HG03378 (cell line): ENCODE measurements at regions not wholly inside any gene's neighbourhood (a gene's known extent, or its start where the extent isn't known, plus 50 kb on each side); places are given as distances from the start of the nearest gene placed in this dataset.
"Not testable (repeated sequence)": the region's sequence is repeated elsewhere in the genome, so short reads cannot be mapped to it uniquely, and the experiment has no call there.

ENCODE experiments used
- ATAC-seq: cut with Tn5 transposase; IDR thresholded peaks from one replicate; pipeline ENCODE4 v1.9.1; 2021; ENCODE audit warnings: mild to moderate bottlenecking, moderate library complexity; ENCODE audit not compliant: unreplicated experiment

- no peak for ATAC-seq
Measured at GRCh38 chr13:39803156-39803555, 147.7 kb downstream of the COG6 start.

GRCh38 chr13:39803851-39804250 lies 148.4 kb downstream of the COG6 start:
- ATAC-seq: no peak

DNA sequence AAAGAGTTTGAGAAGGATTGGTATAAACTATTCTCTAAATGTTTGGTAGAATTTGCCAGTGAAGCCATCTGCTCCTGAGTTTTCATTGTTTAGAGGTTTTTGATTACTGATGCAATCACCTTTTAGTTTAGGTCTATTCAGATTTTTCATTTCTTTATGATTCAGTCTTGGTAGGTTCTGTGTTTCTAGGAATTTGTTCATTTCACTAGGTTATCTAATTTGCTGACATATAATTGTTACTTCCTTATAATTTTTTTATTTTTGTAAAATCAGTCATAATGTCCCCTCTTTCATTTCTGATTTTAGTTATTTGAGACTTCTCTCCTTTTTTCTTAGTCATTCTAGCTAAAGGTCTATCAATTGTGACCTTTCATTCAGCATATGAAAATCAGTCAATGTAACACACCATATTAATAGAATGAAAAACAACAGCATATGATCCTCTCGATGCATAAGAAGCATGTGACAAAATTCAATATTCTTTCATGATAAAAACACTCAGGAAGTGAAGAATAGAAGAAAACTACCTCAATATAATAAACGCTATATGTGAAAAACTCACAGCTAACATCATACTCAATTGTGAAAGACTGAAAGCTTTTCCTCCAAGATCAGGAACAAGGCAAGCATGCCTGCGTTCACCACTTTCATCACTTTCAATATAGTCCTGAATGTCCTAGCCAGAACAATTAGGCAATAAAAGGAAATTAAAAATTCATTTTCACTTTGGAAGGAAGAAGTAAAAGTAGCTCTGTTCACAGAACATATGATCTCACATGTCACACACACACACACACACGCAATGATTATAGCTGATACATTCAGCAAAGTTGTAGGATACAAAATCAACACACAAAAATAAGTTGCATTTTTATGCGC lies 149.1 kb downstream of the COG6 start:
- no peak for ATAC-seq

DNA sequence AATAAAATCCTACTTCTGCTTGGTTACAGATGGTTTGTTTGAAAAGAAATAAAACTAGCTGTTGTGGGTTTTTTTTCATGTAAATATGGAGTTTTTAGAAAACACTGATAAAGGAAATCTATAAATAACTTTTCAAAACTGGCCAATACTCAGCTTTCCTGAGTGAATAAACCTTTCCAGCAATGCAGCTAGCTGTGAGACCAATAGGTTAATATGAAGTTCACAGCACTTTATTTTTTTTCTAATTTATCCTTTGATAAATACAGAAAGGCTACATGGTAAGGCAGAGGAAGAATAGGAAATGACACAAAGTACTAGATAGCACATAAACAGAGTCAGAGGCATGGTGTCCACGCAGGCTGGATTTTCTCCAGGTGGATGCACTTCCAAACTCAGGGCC lies 154.0 kb downstream of the COG6 start:
- ATAC-seq: no peak

DNA sequence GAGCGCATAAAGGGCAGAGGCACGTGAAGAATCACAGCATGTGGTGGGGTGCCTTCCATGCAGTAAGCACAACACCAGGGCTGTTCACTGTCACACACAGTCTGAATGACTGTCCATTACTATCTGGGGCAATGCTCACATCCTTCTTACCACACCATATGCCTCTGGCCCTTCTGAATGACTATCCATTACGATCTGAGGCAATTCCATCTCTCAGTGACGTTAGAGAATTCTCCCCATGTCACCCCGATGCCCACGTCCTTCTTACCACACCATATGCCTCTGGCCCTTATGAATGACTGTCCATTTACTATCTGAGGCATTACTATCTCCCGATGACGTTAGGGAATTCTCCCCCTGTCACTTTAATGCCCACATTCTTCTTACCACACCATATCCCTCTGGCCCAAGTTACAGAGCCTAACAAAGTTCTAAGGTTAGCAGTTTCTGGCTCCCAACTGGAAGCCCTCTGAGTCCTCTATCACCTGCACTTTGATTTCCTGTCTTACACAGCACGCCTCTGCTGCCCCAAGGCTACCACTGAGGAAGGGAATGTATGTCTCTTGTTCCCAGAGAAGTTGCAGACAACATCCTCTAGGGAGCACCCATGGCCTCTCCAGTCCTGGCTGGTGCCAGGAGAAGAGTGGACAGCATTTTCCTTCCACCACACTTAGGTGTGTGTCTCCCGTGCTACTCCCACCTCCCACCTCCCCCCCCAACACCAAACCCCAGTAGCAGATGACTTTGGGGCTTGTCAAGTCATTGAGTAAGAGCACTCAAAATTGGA lies 154.8 kb downstream of the COG6 start:
- ATAC-seq: no peak

DNA sequence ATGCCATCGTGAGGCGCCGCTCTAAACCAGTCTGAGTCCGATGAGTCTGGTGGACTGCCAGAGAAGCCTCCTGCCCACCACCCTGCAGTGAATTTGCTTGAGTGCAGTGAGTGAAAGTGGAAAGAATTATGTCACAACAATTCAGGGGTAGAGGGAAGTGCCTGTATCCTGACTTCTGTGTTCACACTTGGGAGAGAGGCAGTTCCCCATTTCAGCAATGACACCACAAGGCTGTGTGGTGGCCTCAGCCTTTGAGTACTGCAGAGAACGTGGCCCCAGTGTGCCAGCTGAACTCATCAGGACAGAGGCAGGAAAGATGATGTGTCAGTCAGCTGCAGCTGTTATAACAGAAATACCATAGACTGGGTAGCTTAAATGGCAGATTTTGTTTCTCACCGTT lies 155.6 kb downstream of the COG6 start:
- no peak for ATAC-seq

DNA sequence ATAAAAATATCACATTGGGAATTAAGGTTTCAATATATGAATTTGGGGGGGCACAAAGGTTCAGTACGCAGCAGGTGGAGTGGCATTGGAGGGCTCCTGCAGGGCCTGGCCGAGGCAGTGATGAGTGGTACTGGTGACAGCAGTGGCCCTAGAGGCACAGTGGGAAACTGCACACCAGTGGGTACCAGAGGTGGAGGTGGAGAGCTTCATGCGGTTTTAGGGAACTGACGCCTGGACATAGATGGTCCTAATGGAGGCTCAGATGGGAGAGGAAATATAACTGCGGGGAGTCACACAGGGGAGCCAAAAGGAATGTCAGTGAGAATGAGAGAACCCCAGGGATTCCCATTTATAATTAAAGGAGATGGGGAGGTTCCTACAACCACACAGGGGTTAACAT lies 156.2 kb downstream of the COG6 start:
- no peak for ATAC-seq

DNA sequence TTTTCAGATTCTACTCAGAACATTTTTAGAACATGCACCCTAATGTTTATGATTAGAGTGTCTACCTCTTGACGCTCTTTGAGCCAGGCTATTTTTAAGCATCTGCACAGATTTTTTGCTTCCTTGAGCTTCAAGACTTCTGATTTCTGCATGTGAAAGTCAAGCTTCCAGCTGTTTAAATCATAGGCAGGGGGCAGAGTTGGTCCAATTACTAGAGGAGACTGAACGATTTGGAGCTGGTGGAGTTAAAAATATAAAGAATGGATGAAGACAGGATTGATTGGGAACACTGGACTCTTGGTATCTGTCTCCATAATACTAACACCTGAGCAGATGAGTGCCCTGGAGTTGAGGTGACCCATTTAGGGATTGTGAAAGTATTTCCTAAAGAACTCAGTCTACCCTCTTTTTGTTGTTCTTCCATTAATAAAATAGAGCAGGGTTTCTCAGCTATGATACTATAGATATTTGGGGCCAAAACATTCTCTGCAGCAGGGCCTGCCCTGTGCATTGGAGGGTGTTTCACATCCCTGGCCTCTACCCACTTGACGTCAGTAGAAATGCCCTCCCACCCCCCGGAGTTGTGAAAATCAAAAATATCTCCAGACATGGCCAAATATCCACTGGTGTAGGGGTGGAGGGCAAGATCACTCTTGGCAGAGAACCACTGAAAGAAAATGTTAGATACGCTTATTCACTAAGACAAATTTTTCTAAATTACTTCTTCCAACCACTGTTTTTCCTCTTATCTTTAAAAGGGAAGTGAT lies 160.1 kb downstream of the COG6 start:
- ATAC-seq: no peak

- ATAC-seq: no peak
Measured at GRCh38 chr13:39816936-39817335, 161.5 kb downstream of the COG6 start.

DNA sequence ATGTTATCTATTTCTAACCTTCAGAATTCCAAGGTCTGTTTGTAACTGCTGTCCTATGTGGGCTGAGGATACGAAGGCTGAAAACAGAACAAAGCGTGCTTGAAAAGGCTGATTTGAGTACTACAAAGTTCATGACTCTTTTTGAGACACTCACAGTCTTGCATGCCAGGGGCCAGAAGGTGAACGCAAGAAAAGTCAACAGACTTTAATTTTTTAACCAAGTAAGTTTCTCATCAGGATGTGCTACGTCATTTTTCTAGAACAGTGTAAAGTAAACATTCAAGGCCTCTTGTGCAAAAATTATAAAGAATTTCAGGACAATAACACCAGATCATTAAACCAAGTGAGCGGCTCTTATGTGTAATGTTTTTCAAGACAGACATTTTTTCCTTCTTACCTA lies 163.5 kb downstream of the COG6 start:
- no peak for ATAC-seq

DNA sequence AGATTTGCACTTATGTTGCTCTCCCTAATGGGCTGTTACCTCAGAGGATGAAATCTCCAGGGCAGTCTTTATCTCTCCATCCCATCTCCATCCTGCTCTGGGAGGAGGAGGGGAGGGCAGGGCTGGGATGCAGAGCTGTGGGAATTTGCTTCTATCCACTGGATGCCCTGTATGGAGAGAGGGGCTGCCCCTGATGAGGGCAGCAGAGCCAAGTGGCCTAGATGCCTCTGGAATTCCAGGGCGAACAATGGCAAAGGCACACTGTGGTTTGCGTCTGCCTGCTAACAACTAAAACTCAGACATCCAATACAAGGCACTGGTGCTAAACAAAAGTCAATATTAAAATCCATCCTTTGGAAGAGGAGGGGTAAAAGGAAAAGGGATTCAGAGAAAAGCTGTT lies 165.1 kb downstream of the COG6 start:
- ATAC-seq: no peak

- no peak for ATAC-seq
Measured at GRCh38 chr13:39821977-39822376, 166.5 kb downstream of the COG6 start.

DNA sequence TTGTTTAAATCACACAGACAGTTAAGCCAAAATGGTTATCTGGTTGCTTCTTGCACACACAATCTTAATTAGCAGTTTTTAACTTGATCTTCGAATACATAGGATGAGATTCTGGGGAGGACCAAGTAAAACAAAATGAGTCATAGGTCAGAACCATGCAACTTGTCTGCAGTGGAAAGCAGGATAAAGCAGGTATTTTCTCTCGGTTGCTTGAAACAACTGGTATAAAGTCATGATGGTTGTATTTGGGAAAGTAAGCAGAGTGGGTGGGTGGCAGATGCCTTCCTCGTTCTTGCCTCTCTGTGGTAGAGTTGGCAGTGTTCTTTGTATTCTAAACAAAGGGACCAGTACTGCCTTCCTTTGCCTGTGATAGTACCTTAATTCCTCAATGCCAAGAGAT lies 167.0 kb downstream of the COG6 start:
- no peak for ATAC-seq

GRCh38 chr13:39823063-39823713 lies 167.7 kb downstream of the COG6 start:
- no peak for ATAC-seq

GRCh38 chr13:39825886-39826285 lies 170.4 kb downstream of the COG6 start:
- no peak for ATAC-seq

DNA sequence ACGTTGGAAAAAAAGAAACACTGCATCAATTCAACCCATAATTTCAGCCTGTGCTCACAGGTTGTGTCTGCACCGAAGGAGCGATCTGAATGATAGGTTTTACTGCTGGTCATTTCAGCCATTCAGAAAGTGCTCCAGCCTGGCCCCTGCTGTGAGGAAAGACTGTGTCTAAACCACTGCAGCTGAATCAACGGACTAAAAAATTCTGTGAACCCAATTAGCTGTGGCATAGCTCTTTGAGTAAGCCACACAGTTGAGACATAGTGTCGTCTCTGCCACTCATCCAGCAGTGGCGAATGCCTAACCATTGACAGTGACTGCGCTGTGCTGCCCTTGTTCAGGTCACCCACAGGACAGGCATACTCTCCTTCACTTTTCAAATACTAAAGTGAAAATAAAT lies 179.8 kb downstream of the COG6 start:
- no peak for ATAC-seq

- ATAC-seq: no peak
Measured at GRCh38 chr13:39836038-39836437, 180.6 kb downstream of the COG6 start.

GRCh38 chr13:39837866-39838265 lies 182.4 kb downstream of the COG6 start:
- not testable (repeated sequence) for ATAC-seq

GRCh38 chr13:39840201-39840600 lies 184.7 kb downstream of the COG6 start:
- no peak for ATAC-seq

DNA sequence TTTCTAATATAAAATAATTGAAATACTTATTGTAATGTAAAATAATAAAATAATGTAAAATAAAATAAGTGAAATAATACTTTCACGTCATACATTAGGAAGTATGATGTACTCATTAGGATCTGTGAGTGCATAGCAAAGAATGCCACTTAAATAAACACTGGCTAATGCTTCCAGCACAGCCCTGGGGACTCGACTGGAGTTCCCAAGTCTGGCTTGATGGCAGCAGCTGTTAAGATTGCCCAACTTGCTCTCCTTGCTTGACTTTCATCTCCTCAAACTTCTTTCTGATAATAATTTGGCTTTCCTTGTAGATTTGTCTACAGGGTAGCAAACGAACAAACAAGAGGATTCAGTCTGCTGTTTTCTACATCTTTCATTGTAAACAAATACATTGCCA lies 191.9 kb downstream of the COG6 start:
- ATAC-seq: no peak

- no peak for ATAC-seq
Measured at GRCh38 chr13:39855236-39855635, 199.8 kb downstream of the COG6 start.
